ENCODE measurements at regions not wholly inside any gene's neighbourhood (a gene's known extent, or its start where the extent isn't known, plus 50 kb on each side); places are given as distances from the start of the nearest gene placed in this dataset.
"Not testable (repeated sequence)": the region's sequence is repeated elsewhere in the genome, so short reads cannot be mapped to it uniquely, and the experiment has no call there.

DNA sequence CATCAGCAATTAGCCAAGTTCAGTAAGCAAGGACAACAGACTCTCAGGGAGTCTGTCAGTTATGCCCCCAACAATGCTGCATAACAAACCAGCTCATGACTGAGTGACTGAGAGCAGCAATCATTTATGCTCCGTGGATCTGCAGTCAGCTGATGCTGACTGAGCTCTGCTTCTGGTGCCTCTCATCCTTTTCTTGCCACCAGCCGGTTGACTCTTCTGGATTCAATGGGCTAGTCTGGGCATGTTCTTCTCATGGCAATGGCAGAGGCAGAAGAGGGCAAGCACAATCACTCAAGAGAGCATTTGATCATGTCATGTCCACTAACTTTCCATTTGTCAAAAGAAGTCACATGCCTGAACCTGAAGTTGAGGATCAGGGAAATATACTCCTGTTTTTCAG lies 157.0 kb upstream of the NTRK2 start:
- no peak for DNase-seq

- no peak for DNase-seq
Observed at GRCh38 chr9:84513473-84513872, 156.1 kb upstream of the NTRK2 start.

DNA sequence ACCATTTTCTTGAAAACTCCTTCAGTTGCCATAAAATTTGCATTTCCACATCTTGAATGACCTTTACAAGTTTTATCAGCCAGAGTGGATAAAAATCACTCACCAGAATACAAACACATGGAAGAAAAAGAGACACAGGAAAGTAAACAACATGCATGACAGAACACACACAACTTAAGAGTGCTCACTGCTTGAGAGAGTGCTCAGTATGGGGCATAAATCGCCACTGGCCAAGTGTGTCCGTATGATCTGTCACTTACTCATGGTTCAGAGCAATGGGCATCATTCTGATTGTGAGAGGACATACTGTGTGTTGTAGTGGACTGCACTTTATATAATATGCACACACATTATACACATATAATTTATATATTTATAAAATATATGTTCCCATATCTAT lies 155.6 kb upstream of the NTRK2 start:
- no peak for DNase-seq

GRCh38 chr9:84514421-84514820 lies 155.1 kb upstream of the NTRK2 start:
- DNase-seq = no peak

- no peak for DNase-seq
Observed at GRCh38 chr9:84517026-84517425, 152.5 kb upstream of the NTRK2 start.

DNA sequence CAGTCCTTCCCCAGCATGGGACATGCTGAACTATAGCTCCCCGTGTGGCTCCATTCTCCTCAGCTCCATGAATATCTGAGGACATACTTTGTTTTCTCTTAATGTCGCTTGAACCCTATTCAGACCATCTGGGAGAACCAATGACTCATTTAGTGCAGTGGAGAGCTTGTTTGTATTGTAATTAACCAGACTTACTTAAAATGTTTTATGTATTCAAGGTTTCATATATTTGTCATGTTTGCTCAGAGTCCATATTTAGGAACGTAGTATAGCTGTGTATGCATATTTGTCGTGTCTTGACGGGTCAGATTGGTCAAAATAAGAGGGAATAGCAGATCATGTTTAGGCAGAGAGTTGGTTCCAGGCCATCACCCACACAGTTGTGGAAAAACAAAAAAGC lies 150.1 kb upstream of the NTRK2 start:
- DNase-seq = no peak

GRCh38 chr9:84521208-84521607 lies 148.3 kb upstream of the NTRK2 start:
- no peak for DNase-seq

DNA sequence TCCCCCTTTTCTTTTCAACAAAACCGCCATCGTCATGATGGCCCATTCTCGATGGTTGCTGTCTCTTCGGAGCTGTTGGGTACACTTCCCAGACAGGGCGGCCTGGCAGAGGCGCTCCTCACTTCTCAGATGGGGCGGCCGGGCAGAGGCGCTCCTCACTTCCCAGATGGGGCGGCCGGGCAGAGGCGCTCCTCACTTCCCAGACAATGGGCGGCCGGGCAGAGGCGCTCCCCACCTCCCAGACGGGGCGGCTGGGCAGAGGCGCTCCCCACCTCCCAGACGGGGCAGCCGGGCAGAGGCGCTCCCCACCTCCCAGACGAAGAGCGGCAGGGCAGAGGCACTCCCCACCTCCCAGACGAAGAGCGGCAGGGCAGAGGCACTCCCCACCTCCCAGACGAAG lies 143.3 kb upstream of the NTRK2 start:
- DNase-seq = not testable (repeated sequence)

DNA sequence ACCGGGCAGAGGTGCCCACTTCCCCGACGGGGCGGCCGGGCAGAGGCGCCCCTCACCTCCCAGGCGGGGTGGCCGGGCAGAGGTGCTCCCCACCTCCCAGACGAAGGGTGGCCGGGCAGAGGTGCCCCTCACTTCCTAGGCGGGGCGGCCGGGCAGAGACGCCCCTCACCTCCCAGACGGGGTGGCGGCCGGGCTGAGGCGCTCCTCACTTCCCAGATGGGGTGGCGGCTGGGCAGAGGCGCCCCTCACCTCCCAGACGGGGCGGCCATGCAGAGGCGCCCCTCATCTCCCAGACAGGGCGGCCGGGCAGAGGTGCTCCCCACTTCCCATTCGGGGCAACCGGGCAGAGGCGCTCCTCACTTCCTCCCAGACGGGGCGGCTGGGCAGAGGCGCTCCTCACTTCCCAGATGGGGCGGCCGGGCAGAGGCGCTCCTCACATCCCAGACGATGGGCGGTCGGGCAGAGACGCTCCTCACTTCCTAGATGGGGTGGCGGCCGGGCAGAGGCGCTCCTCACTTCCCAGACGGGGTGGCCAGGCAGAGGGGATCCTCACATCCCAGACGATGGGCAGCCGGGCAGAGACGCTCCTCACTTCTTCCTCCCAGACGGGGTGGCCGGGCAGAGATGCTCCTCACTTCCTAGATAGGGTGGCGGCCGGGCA lies 142.3 kb upstream of the NTRK2 start:
- DNase-seq = not testable (repeated sequence)

GRCh38 chr9:84535973-84536372 lies 133.6 kb upstream of the NTRK2 start:
- not testable (repeated sequence) for DNase-seq

DNA sequence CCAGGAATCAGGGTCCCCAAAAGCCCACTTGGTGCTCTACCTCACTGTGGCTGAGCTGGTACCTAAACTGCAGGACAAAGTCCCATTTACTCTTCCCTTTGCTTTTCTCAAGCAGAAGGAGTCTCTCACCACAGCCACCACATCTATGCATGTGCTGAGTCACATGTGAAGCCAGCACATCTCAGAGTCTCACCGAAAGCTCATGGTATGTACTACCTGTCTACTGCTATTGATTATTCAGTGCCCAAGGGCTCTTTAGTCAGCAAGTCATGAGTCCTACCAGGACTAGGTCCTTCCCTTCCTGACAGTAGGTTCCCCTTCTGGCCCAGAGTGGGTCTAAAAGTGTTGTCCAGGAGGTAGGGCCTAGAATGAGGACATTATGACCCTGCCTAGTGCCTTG lies 130.7 kb upstream of the NTRK2 start:
- no peak for DNase-seq

DNA sequence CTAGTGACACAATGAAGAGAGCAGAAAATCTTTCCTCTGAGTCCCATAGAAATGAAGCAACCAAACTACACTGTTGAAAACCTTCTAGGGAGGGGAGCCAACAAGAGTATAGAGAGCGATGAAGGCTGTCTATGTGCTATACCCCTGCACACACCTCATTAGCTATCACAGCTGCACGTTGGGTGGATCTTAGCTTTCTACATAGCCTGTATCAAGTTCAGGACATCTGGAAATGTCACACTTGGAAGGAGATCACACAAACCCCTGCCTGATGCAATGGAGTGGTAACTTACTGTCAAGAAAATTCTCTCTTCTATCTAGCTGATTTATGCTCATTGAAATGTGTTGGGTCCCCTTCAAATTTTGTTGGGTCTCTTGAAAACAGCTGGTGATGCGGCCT lies 127.0 kb upstream of the NTRK2 start:
- no peak for DNase-seq

GRCh38 chr9:84554069-84554664 lies 115.4 kb upstream of the NTRK2 start:
- no peak for DNase-seq

DNA sequence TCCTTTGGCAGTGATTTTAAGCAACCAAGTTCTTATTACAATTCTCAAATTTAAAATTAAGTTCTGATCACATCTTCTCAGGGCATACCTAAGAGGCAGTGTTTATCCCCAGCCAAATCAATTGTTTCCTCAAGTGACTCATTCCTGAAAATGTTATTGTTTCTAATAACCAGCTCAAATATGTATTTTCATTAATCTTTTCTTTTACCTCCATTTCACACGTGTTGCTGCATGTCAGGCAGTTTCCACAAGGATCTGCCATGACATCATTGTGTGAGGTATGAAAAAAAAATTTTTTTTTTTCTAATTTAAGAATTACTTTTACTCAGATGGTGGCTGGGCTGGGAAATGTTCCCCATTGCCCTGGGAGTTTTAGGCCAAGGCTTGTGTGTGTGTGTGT lies 113.0 kb upstream of the NTRK2 start:
- no peak for DNase-seq

GRCh38 chr9:84557751-84558150 lies 111.8 kb upstream of the NTRK2 start:
- no peak for DNase-seq

GRCh38 chr9:84563691-84564090 lies 105.8 kb upstream of the NTRK2 start:
- no peak for DNase-seq

- DNase-seq = no peak
Observed at GRCh38 chr9:84567805-84568204, 101.7 kb upstream of the NTRK2 start.

DNA sequence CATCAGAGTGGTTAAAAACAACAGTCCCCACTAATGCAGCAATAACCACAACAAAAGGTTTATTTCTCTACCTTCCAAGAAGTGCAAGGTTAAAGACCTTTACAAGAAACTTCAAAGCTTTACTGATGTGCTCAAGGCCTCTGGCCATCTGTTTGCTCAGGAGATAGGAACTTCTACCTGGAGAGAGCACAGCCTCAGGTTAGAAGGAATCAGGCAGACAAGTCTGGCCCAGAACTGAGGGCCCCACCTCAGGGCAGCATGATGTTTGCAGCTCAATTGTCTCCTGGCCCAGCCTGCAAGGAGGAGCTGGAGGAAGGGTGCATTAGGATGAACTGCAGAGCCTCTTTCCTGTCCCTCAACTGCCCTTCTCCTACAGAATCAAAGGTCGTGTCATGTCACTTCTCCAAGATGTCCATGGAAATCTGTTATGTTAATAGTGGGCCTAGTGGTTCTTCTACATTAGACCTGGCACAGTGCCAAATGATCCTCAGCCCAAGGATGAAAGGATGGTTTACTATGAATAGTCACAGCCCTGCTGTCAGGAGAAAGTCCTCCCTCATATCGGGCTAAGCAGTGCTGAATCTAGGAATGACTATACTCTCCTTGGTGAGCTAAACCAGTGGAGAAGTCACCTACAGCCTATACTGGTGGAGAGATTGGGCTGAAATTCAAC lies 98.9 kb upstream of the NTRK2 start:
- DNase-seq = no peak

DNA sequence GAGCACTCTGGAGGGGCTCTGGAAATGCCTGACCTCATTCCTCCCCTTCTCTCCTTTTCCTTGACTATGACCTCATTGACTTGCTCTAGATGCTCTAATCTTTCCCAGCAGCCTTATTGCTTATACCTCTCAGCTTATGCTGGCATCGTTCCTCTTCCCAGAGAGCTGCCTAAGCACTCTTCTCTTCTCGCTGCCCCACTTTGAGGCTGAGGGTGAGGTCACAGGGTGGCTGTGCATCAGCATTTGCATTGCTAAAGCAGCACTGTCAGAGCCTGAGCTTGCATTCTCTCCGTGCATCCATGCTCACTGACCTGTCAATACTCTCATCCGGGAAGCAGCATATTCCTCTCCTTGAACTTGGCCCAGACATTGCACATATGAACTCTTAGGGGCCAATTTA lies 96.4 kb upstream of the NTRK2 start:
- DNase-seq = no peak

- no peak for DNase-seq
Observed at GRCh38 chr9:84575705-84576104, 93.8 kb upstream of the NTRK2 start.

GRCh38 chr9:84583866-84584265 lies 85.7 kb upstream of the NTRK2 start:
- DNase-seq = no peak

- peak; percentile 10 for DNase-seq
Observed at GRCh38 chr9:84586662-84587061, 82.9 kb upstream of the NTRK2 start.

DNA sequence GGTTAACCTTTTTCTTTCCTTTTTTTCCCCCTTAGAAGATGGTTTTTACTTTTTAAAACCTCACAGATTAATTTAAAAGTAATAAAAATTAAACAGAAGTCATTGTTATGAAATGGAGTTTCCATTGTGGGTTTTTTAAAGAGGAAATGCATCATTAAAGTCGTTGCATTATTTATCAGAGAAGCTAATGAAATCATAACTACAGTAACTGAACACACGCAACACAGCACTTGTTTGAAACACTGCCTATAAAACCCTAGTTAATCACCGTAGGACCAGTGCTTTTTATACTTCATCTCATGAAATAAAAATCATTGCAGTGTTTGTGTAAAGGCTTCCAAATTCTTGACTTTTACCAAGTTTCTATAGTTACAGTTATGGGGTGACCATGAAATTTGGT lies 82.4 kb upstream of the NTRK2 start:
- no peak for DNase-seq

GRCh38 chr9:84589542-84589941 lies 80.0 kb upstream of the NTRK2 start:
- no peak for DNase-seq

GRCh38 chr9:84590706-84591105 lies 78.8 kb upstream of the NTRK2 start:
- no peak for DNase-seq

Data from NCI-H2227 treated with DMSO at 0.1 percent for 48 hours (cell line).